ENCODE measurements at regions not wholly inside any gene's neighbourhood (a gene's known extent, or its start where the extent isn't known, plus 50 kb on each side); places are given as distances from the start of the nearest gene placed in this dataset.

GRCh38 chr4:100109921-100110320 is 80.3 kb downstream of the DDIT4L start:
- TF ChIP-seq SIN3A (IDR thresholded peaks at IDR 0.05; ENCODE audit: borderline replicate concordance, insufficient read depth, low read length) (no peak), TAF1 (IDR thresholded peaks at IDR 0.05; ENCODE audit: borderline replicate concordance, insufficient read depth, low read length) (no peak), REST (IDR thresholded peaks at IDR 0.05; ENCODE audit: insufficient read depth in 1 of 2, low read depth in 2 of 2, low read length in 2 of 2) (no peak), POLR2AphosphoS5 (IDR thresholded peaks at IDR 0.05; ENCODE audit: low read depth, low read length) (no peak), FOXP2 (optimal IDR thresholded peaks at IDR 0.05; ENCODE audit: borderline replicate concordance, extremely low read depth, extremely low read length, insufficient read depth) (no peak)

GRCh38 chr4:100108869-100109268 is 81.4 kb downstream of the DDIT4L start:
- TF ChIP-seq FOXP2 (optimal IDR thresholded peaks at IDR 0.05; ENCODE audit: borderline replicate concordance, extremely low read depth, extremely low read length, insufficient read depth) (no peak), REST (IDR thresholded peaks at IDR 0.05; ENCODE audit: insufficient read depth in 1 of 2, low read depth in 2 of 2, low read length in 2 of 2) (no peak), SIN3A (IDR thresholded peaks at IDR 0.05; ENCODE audit: borderline replicate concordance, insufficient read depth, low read length) (no peak), POLR2AphosphoS5 (IDR thresholded peaks at IDR 0.05; ENCODE audit: low read depth, low read length) (no peak), TAF1 (IDR thresholded peaks at IDR 0.05; ENCODE audit: borderline replicate concordance, insufficient read depth, low read length) (no peak)

GRCh38 chr4:100106982-100107381 is 83.3 kb downstream of the DDIT4L start:
- no peak for TF ChIP-seq REST (IDR thresholded peaks at IDR 0.05; ENCODE audit: insufficient read depth in 1 of 2, low read depth in 2 of 2, low read length in 2 of 2)
- no peak for TF ChIP-seq FOXP2 (optimal IDR thresholded peaks at IDR 0.05; ENCODE audit: borderline replicate concordance, extremely low read depth, extremely low read length, insufficient read depth)
- TF ChIP-seq TAF1 (IDR thresholded peaks at IDR 0.05; ENCODE audit: borderline replicate concordance, insufficient read depth, low read length): no peak
- no peak for TF ChIP-seq POLR2AphosphoS5 (IDR thresholded peaks at IDR 0.05; ENCODE audit: low read depth, low read length)
- no peak for TF ChIP-seq SIN3A (IDR thresholded peaks at IDR 0.05; ENCODE audit: borderline replicate concordance, insufficient read depth, low read length)

- TF ChIP-seq FOXP2 (optimal IDR thresholded peaks at IDR 0.05; ENCODE audit: borderline replicate concordance, extremely low read depth, extremely low read length, insufficient read depth) (no peak), SIN3A (IDR thresholded peaks at IDR 0.05; ENCODE audit: borderline replicate concordance, insufficient read depth, low read length) (no peak)
Observed at GRCh38 chr4:100103671-100104070, 86.6 kb downstream of the DDIT4L start.

- TF ChIP-seq TAF1 (IDR thresholded peaks at IDR 0.05; ENCODE audit: borderline replicate concordance, insufficient read depth, low read length): no peak
- no peak for TF ChIP-seq SIN3A (IDR thresholded peaks at IDR 0.05; ENCODE audit: borderline replicate concordance, insufficient read depth, low read length)
- no peak for TF ChIP-seq POLR2AphosphoS5 (IDR thresholded peaks at IDR 0.05; ENCODE audit: low read depth, low read length)
- TF ChIP-seq REST (IDR thresholded peaks at IDR 0.05; ENCODE audit: insufficient read depth in 1 of 2, low read depth in 2 of 2, low read length in 2 of 2): no peak
Observed at GRCh38 chr4:100100985-100101384, 89.3 kb downstream of the DDIT4L start.

All from PFSK-1 (cell line).